Caki2 (cell line): ENCODE measurements at regions not wholly inside any gene's neighbourhood (a gene's known extent, or its start where the extent isn't known, plus 50 kb on each side); places are given as distances from the start of the nearest gene placed in this dataset.
"Not testable (repeated sequence)": the region's sequence is repeated elsewhere in the genome, so short reads cannot be mapped to it uniquely, and the experiment has no call there.

Source experiments
- DNase-seq: peaks from one replicate; pipeline ENCODE4 v3.0.0-alpha.2; 2015; ENCODE audit warnings: low read depth
- in situ Hi-C: cut with HindIII; loops from 2 replicates; pipeline ENCODE4 v1.10.0; 2016; ENCODE audit warnings: low sequenced_read_pairs, low pct_unique_long_range_greater_than_20kb, mixed read lengths

DNA sequence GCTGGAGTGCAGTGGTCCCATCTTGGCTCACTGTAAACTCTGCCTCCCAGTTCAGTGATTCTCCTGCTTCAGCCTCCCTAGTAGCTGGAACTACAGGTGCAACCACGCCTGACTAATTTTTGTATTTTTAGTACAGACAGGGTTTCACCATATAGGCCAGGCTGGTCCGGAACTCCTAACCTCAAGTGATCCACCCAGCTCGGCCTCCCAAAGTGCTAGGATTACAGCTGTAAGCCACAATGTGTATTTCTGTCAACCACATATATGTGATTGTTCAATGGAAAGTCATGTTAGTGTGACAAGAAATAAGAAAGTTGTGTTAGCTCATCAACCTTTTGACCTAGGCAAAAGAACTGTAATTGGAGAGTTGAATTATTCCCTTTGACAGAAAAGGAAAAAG, 677.1 kb upstream of the CHD1 start:
- DNase-seq: no peak
- in situ Hi-C loops: no loop called here

DNA sequence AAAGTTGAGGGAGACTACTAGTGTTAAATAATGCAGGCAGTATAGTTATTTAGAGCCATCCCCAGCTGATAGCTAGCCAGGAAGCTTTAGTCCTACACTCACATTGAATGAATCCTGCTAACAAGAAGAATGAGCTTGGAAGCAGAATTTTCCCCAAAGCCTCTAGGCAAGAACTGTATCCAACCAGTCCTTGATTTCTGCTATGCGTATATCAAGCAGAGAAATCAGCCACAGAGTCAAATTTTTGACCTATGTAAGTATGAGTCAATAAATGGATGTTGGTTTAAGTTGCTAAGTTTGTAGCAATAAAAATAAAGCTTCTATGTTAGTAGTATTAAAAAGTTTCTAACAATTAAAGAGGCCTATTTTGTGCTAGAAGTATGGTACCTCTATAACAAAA, 672.1 kb upstream of the CHD1 start:
- DNase-seq: no peak

DNA sequence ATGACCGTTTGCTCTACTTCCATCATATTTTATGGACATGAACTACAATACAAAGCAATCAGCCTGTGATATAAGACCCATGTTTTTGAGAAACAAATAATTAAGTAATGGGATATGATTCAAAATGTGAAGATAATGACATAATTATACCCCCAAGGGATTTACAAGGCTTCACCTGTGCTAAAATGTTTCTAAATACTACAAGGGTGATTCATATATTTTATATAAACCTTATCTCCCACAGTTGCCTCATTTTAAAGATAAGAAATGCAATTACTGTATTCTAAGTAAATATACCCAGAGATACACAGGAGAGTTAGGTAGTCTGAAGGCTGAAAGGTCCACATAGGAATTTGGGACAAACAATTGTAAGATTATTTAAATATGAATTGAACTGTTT, 662.0 kb upstream of the CHD1 start:
- in situ Hi-C loops: no loop called here
- no peak for DNase-seq

More for the DNA sequence above, 672.1 kb upstream of the CHD1 start:
- in situ Hi-C loops: no loop called here

DNA sequence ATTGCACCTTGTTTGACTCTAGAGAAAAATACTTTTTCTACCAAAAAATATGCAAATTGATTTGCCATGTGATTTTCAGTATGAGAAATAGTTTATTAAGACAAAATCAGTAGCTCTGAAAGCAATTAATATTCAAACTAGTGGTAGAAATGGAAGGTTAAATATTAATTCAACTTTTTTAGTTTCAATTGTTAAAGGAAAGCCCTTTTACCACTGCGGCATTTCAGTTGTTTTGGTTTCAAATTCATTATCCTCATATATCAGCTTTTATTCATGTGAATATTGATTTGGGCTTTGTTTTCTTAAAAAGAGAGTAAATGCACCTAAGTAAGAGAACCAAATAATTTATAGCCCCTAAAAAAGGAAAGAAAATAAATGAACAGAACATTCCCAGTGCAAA, 660.6 kb upstream of the CHD1 start:
- DNase-seq: no peak
- in situ Hi-C loops: no loop called here

DNA sequence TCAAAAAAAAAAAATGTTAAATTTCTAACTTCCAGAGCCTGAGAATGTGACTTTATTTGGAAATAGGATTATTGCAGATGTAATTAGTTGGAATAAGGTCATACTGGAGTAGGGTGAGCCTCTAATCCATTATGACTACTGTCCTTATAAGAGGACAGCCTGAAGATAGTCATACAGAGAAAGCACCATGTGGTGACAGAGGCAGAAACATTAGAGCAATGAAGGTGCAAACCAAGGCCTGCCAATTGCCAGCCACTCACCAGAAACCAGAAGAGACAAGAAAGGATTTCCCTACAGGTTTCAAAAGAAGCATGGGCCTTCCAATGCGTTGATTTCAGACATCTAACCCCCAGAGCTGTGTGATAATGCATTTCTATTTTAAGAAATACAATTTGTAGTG, 659.2 kb upstream of the CHD1 start:
- in situ Hi-C loops: no loop called here
- DNase-seq: no peak

DNA sequence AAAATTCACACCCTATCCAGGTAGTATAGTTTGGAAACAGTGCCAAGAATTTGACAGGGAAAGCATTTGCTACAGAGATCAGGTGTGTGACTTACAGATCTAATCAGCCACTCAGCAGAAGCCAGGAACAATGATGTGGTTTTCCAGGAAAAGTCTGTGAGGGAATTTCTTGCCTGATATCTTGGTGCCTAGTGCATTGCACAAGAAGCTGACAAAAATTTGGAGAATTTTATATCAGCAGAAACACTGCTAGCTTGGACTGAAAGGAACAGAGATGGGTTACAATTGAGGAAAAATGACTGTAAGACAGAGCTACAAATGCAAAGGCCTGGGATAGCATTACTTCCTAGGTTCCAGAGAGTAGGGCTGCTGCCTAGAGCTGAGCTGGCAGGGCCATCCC, 658.1 kb upstream of the CHD1 start:
- in situ Hi-C loops: no loop called here
- DNase-seq: no peak

DNA sequence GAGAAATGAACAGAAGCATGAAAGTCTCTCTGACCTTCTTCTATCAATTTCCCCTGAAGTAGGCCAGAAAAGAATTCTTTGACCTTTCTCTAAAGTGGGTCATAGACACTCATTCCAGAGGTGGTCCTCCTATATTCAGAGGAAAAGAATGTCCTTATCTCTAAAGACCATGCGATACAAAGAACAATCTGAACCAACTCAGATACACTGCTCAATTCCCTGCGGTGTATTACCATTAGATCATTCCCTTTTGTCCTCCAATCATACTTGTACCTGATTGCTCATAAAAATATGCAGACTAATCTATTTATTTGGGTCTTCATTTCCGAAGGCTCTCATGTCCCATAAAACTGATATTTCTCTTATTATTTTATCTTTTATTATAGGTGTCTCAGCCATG, 652.4 kb upstream of the CHD1 start:
- in situ Hi-C loops, DNase-seq: not testable (repeated sequence)

DNA sequence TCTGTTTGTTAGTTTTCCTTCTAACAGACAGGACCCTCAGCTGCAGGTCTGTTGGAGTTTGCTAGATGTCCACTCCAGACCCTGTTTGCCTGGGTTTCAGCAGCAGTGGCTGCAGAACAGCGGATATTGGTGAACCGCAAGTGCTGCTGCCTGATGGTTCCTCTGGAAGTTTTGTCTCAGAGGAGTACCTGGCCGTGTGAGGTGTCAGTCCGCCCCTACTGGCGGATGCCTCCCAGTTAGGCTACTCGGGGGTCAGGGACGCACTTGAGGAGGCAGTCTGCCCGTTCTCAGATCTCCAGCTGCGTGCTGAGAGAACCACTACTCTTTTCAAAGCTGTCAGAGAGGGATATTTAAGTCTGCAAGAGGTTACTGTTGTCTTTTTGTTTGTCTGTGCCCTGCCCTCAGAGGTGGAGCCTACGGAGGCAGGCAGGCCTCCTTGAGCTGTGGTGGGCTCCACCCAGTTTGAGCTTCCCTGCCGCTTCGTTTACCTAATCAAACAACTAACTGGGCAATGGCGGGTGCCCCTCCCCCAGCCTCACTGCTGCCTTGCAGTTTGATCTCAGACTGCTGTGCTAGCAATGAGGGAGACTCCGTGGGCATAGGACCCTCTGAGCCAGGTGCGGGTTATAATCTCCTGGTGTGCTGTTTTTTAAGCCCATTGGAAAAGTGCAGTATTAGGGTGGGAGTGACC, 634.3 kb upstream of the CHD1 start:
- in situ Hi-C loops, DNase-seq: not testable (repeated sequence)

DNA sequence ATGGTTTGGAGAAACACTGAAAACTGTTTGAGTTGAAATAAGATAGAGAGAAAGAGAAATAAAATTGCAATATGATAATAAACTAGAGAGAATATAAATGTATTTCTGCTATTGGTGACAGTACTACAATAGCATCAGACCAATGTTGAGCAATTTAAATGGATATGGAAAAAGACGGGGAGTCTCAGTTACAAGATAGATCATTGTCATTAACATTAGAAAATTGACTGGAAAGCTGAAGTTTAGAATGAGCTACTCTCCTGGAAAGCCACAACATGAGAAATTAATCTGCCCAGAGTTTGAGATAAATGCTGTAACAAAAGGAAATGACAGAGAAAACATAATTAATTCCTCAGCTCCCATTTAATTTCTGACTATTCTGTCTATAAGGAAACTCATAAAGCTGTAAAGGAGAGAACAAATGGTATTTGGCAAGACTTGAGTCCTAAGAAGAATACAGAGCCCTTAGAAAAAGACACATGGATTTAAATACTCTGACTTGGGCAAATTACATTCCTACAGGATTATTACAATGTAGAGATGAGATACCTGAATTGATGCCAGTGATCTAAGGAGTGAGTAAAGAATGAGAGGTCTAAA, 624.5 kb upstream of the CHD1 start:
- in situ Hi-C loops: no loop called here
- DNase-seq: no peak

DNA sequence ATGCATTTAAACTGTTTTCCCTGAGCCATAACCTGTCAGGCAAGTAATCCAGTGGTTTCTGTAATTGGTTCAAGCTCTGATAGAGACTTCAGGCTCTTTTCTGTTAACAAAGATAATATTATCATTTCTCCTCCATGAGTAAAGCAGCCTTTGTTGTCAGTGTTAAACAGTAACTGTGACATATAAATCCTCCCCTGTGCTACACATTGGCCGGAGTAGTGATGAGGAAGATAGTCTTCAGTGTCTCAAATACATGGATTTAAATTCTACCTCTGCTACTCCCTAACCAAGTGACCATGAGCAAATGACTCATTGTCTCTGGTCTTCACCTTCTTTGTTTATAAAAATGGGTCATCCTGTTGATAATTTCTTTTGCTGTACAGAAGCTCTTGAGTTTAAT, 615.5 kb upstream of the CHD1 start:
- DNase-seq: peak; percentile 79
- in situ Hi-C loops: no loop called here

DNA sequence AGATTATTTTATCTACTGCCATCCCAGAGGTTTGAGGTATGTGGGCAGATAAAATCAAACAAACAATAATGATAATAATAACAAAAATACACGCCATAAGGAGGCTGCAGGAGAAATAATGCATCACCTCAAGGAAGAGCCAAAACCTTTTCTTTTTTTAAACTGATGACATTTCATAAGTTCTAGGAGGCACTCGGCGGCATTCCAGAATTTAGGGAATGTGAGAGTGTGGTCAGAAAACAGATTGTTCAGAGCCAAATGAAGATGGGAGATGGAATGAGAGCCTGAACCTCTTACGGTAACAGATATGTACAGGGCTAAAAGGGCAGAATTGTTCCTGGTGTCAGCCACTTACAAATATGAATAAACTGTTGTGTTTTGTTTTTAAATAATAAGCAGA, 615.0 kb upstream of the CHD1 start:
- in situ Hi-C loops: no loop called here
- DNase-seq: peak; percentile 61

DNA sequence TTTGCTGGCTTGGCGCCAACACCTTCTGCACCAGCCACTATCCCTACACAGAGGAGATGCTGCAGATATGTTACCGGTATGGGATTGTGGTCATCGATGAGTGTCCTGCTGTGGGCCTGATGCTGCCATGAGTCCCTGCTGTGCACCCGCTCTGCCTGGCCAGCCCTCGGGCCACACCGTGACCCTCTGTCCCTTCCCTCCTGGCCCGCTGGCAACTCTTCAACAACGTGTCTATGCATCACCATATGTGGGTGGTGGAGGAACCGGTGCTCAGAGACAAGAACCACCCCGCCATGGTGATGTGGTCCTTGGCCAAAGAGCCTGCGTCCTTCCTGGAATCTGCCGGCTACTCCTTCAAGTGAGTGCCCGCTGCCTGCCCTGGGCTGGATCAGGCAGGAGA, 605.4 kb upstream of the CHD1 start:
- in situ Hi-C loops: not testable (repeated sequence)

DNA sequence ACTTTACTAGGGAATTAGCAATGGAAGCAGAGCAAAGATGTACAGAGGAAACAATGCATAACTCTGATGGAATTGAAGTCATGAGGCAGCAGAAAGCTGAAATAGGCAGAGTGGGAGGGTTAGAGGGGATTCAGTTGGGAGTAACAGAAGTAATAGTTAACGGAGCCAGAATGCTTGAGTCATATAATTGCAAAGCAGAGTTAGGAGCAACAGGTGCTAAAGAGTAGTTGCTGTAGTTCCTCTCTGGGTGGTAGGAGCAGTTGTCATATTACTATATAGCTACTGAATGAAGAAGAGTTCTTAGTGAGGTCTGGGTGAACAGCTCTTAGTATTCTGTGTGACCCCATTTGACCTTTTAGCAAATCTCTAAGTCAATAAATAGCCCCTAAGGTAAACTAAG, 592.9 kb upstream of the CHD1 start:
- in situ Hi-C loops, DNase-seq: not testable (repeated sequence)

More for the DNA sequence above, 605.4 kb upstream of the CHD1 start:
- DNase-seq: not testable (repeated sequence)

DNA sequence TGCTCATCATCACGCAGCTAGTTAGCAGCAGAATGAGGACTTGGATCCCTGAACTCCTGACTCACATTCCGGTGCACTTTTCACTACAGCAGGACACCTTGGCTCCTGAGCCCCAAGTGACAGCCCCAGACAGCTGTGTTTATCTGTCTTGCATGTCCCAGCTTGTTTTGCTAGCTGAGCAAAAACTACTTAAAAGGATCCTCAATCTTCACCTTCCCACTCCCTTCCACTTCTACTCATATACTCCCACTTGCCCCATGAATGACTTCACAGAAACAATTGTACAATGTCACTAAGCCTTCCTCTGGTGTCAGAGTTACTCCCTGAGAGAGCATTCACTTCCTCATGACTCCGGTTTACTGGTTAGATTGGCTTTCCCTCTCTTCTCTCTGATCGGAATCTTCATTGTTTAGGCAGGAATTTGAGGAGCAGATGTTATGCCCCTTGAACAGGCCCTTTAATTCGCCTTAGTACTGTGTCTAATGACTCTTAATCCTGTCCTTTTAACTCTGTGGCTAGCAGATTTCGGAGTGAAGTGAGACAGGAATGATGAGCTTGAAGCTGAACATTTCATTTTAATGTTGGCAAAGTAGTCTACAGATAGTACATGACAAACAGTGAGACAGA, 587.2 kb upstream of the CHD1 start:
- DNase-seq, in situ Hi-C loops: not testable (repeated sequence)

DNA sequence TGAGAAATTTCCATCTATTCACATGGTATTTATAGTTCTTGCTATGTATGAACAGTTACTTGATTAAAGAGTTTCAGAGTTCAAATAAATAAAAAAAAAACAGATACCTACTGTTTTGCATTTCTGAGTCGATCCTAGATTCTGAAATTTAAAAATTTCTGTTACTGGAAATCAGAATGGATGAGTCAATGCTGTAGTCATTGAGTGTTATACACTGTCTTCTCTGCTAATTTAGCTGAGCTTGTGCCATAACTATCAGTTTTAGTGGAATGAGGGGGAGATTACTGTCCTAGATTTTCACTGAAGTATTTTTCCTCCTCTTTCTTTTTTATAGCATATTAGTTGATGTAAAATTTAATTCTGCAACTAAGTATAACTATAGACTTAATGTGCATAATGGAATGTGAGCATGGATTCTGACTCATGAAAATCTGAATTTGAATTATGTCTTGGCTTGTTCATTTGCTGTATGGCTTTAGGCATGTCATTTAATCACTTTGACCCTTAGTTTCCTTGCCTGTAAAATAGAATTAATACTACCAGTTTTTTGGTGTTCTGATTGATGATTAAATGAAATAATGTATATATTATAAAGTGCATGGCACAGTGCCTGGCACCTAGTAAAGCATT, 581.5 kb upstream of the CHD1 start:
- in situ Hi-C loops, DNase-seq: not testable (repeated sequence)

DNA sequence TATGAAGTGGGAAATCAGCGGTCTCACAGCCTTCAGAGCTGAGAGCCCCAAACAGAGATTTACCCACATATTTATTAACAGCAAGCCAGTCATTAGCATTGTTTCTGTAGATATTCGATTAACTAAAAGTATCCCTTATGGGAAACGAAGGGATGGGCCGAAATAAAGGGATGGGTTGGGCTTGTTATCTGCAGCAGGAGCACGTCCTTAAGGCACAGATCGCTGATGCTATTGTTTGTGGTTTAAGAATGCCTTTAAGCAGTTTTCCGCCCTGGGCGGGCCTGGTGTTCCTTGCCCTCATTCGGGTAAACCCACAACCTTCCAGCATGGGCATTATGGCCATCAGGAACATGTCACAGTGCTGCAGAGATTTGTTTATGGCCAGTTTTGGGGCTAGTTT, 580.3 kb upstream of the CHD1 start:
- in situ Hi-C loops, DNase-seq: not testable (repeated sequence)

DNA sequence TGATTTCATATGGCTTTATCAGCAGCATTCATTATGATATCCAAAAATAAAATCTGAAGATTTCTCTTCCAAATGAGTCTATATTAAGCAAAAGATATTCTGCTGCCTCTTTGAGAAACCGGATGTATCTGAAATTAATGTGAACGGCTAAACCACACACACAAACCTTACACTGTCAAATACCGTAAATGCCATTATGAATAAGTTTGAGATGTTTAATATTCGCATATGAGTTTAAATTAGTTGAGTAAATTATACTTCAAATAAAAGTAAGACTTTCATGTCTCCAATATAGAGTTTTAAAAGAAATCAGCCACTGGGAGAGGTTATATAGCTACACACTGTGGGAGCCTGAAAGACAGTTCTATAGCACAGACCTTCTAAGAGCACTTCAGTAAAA, 566.6 kb upstream of the CHD1 start:
- in situ Hi-C loops, DNase-seq: not testable (repeated sequence)

DNA sequence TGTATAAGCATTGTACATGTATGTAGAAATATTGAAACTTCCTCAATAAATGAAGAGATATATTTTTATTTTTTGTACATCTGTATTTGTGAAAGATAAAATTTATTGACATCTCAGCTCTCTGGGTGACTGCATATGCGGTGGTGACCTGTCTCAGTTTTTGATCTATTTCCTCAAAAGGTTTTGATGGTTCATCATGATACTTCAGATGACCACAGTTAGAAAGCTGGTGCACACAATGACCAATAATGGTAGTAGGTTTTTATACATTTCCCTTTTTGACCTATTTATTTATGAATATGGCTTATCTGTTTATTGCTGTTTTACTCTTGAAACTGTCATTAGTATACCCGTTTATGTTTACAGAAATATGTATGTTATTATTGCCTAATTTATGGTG, 549.6 kb upstream of the CHD1 start:
- DNase-seq, in situ Hi-C loops: not testable (repeated sequence)

DNA sequence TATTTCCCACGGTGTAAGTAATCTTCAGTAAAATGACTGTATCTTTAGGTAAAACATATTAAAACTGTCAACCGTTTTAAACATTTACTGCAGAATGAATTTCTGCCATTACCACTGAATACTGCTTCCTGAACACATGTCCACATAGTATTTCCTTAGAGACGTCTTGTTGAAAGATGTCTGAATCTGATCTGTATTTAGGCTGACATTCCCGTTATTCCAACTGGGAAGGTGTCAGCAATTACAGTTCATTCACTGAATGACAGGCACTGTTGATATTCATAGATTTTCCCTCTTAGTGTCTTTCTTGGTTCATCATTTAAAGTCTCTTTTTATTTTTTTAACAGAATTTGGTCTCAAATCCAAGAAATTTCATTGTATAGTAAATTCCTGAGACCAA, 544.5 kb upstream of the CHD1 start:
- DNase-seq, in situ Hi-C loops: not testable (repeated sequence)
